GM23338 (cell line): ENCODE measurements at regions not wholly inside any gene's neighbourhood (a gene's known extent, or its start where the extent isn't known, plus 50 kb on each side); places are given as distances from the start of the nearest gene placed in this dataset.
"Not testable (repeated sequence)": the region's sequence is repeated elsewhere in the genome, so short reads cannot be mapped to it uniquely, and the experiment has no call there.

Source experiments
- ATAC-seq: fragments of 200-7000 bp; cut with Tn5 transposase; 3 replicates; pipeline ENCODE4 v1.9.1; 2020
- DNase-seq: peaks from one replicate; pipeline ENCODE4 v3.0.0-alpha.2; 2015; ENCODE audit warnings: low spot score
- H2AFZ ChIP-seq: fragments of 200-600 bp; sonication (generic); 2 replicates; pipeline ENCODE4 v1.8.0; 2016; ENCODE audit warnings: antibody characterized with exemption, mild to moderate bottlenecking, moderate library complexity
- H3F3A ChIP-seq: fragments of 200-600 bp; sonication (generic); replicated peaks from 2 replicates; pipeline ENCODE4 v1.8.0; 2017; ENCODE audit warnings: antibody characterized with exemption, mixed run types, low read depth
- H3K27ac ChIP-seq: fragments of 200-600 bp; sonication (generic); 2 replicates; pipeline ENCODE4 v1.6.1; 2016; ENCODE audit warnings: low read depth
- H3K27me3 ChIP-seq: fragments of 200-600 bp; sonication (generic); 2 replicates; pipeline ENCODE4 v1.8.0; 2016; ENCODE audit warnings: mild to moderate bottlenecking, mixed run types, moderate library complexity; ENCODE audit not compliant: insufficient read depth
- H3K36me3 ChIP-seq: fragments of 200-600 bp; sonication (generic); 2 replicates; pipeline ENCODE4 v1.8.0; 2016; ENCODE audit warnings: mild to moderate bottlenecking; ENCODE audit not compliant: insufficient read depth
- H3K4me1 ChIP-seq: fragments of 200-600 bp; sonication (generic); 2 replicates; pipeline ENCODE4 v1.8.0; 2016; ENCODE audit warnings: mild to moderate bottlenecking, moderate library complexity; ENCODE audit not compliant: insufficient read depth
- H3K4me2 ChIP-seq: fragments of 200-600 bp; sonication (generic); 2 replicates; pipeline ENCODE4 v1.7.1; 2017; ENCODE audit warnings: mixed run types
- H3K4me3 ChIP-seq: fragments of 200-600 bp; sonication (generic); 2 replicates; pipeline ENCODE4 v1.6.1; 2016; ENCODE audit warnings: mixed run types
- H3K79me2 ChIP-seq: fragments of 200-600 bp; sonication (generic); replicated peaks from 2 replicates; pipeline ENCODE4 v1.8.0; 2017; ENCODE audit warnings: mild to moderate bottlenecking; ENCODE audit not compliant: insufficient read depth
- H3K9me2 ChIP-seq: fragments of 200-600 bp; sonication (generic); 2 replicates; pipeline ENCODE4 v1.8.0; 2017; ENCODE audit not compliant: insufficient read depth
- H4K20me1 ChIP-seq: fragments of 200-600 bp; sonication (generic); replicated peaks from 2 replicates; pipeline ENCODE4 v1.8.0; 2017; ENCODE audit warnings: mild to moderate bottlenecking; ENCODE audit not compliant: insufficient read depth
- H3K27ac Mint-ChIP-seq: 2 replicates; pipeline ENCODE4 v1.8.0; 2020; ENCODE audit warnings: inconsistent platforms, mild to moderate bottlenecking, moderate library complexity, mixed read lengths
- H3K27me3 Mint-ChIP-seq: 3 replicates; pipeline ENCODE4 v1.8.0; 2022; ENCODE audit warnings: low read depth, mild to moderate bottlenecking, moderate library complexity, mixed read lengths, inconsistent platforms; ENCODE audit not compliant: insufficient read depth, poor library complexity
- H3K36me3 Mint-ChIP-seq: 3 replicates; pipeline ENCODE4 v1.8.0; 2021; ENCODE audit warnings: low read depth, mild to moderate bottlenecking, inconsistent platforms, moderate library complexity, mixed read lengths
- H3K4me1 Mint-ChIP-seq: 3 replicates; pipeline ENCODE4 v1.8.0; 2020; ENCODE audit warnings: mild to moderate bottlenecking, inconsistent platforms, mixed read lengths
- H3K4me3 Mint-ChIP-seq: 3 replicates; pipeline ENCODE4 v1.8.0; 2021; ENCODE audit warnings: moderate library complexity, mild to moderate bottlenecking, inconsistent platforms, mixed read lengths
- H3K9me3 Mint-ChIP-seq: 3 replicates; pipeline ENCODE4 v1.8.0; 2020; ENCODE audit warnings: moderate library complexity, mild to moderate bottlenecking, inconsistent platforms, mixed read lengths
- EZH2phosphoT487 ChIP-seq: fragments of 200-600 bp; sonication (generic); IDR thresholded peaks from one replicate; pipeline ENCODE4 v1.8.1; 2018; ENCODE audit warnings: antibody characterized with exemption; ENCODE audit not compliant: unreplicated experiment
- JUNB ChIP-seq: IDR thresholded peaks from one replicate; pipeline ENCODE4 v1.6.1; 2016; ENCODE audit warnings: antibody characterized with exemption; ENCODE audit not compliant: unreplicated experiment
- NANOG ChIP-seq: IDR thresholded peaks from 2 replicates; pipeline ENCODE4 v1.6.1; 2016; ENCODE audit warnings: antibody characterized with exemption, borderline replicate concordance
- REST ChIP-seq: IDR thresholded peaks from one replicate; pipeline ENCODE4 v1.6.1; 2018; ENCODE audit warnings: antibody characterized with exemption; ENCODE audit not compliant: unreplicated experiment
- STAT1 ChIP-seq: IDR thresholded peaks from one replicate; pipeline ENCODE4 v1.6.1; 2016; ENCODE audit warnings: antibody characterized with exemption; ENCODE audit not compliant: unreplicated experiment
- ZNF114 ChIP-seq: fragments of 250-450 bp; sonication (Bioruptor Pico); IDR thresholded peaks from 2 replicates; pipeline ENCODE4 v1.5.0; 2020; ENCODE audit warnings: mild to moderate bottlenecking, moderate library complexity
- TF ChIP-seq, protein P1 (sequence below): IDR thresholded peaks from 2 replicates; pipeline ENCODE4 v1.6.1; 2016; ENCODE audit warnings: antibody characterized with exemption
- TF ChIP-seq, protein P2 (sequence below), 2 experiments: fragments of 200-600 bp in 1 of 2; sonication (generic) in 1 of 2; conservative IDR thresholded peaks; 2 replicates each; pipeline versions ENCODE4 v1.5.1 to v1.6.1; 2016 to 2017; ENCODE audit warnings: antibody characterized with exemption in 2 of 2, low read depth in 2 of 2, mild to moderate bottlenecking in 2 of 2, moderate library complexity in 1 of 2

- TF ChIP-seq NANOG (no peak), EZH2phosphoT487 (no peak), STAT1 (no peak), REST (no peak)
- TF ChIP-seq, protein P1, sequence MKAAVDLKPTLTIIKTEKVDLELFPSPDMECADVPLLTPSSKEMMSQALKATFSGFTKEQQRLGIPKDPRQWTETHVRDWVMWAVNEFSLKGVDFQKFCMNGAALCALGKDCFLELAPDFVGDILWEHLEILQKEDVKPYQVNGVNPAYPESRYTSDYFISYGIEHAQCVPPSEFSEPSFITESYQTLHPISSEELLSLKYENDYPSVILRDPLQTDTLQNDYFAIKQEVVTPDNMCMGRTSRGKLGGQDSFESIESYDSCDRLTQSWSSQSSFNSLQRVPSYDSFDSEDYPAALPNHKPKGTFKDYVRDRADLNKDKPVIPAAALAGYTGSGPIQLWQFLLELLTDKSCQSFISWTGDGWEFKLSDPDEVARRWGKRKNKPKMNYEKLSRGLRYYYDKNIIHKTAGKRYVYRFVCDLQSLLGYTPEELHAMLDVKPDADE: no peak
Measured at GRCh38 chr18:1784113-1784512, 787.2 kb downstream of the METTL4 start (continued).

DNA sequence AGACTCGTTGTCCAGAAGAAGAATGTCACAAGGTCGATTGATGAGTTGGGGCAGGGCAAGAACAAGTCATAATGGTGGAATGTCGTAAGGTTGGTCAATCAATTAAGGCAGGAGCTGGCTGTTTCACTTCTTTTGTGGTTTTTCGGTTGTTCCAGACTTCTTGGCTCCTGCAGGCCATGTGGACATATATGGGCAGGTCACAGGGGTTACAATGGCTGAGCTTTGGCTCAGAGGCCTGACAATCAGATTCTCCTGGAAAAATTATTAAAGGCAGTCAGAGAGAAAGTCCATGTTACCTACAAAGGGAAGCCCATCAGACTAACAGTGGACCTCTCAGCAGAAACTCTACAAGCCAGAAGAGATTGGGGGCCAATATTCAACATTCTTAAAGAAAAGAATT is 785.3 kb downstream of the METTL4 start:
- H3K27ac Mint-ChIP-seq, H3K9me2 ChIP-seq, H3K4me2 ChIP-seq, H3K27me3 Mint-ChIP-seq, H3K4me1 ChIP-seq, H3K4me1 Mint-ChIP-seq, ATAC-seq, H3K79me2 ChIP-seq, H3K9me3 Mint-ChIP-seq, H3K4me3 ChIP-seq, H3F3A ChIP-seq, H3K4me3 Mint-ChIP-seq, H4K20me1 ChIP-seq, H3K36me3 Mint-ChIP-seq, H3K27ac ChIP-seq, DNase-seq, H2AFZ ChIP-seq, H3K36me3 ChIP-seq, H3K27me3 ChIP-seq: not testable (repeated sequence)

DNA sequence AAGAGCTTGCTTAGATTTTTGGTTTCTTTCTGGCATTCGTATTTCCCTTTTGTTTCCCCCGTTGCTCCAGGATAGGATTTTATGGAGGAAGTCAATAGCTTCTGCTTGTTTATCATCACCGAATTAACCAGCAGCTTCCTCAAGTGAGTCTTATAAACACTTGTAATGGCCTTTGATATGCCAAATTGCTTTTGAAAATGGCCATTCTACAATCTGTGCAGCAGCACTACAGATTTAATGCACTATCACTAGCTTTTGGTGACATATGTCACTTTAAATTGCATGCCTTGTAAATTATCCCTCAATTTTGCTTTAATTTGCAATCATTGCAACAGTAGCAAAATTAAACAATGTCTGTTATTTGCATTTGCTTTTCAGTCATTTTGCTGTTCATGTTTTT is 774.7 kb downstream of the METTL4 start:
- Histone ChIP-seq H3K4me3 (no peak overlapping the region), H4K20me1 (no peaks in the 10 kb centered on the region), H3K79me2 (no peaks in the 10 kb centered on the region), H3K4me1 (no peaks in the 10 kb centered on the region), H2AFZ (no peak overlapping the region), H3K36me3 (no peaks in the 10 kb centered on the region), H3K4me2 (no peak overlapping the region), H3F3A (no peaks in the 10 kb centered on the region), H3K27me3 (no peaks in the 10 kb centered on the region), H3K27ac (no peak overlapping the region), H3K9me2 (no peaks in the 10 kb centered on the region)
- no peaks in the 10 kb centered on the region for H3K27me3 Mint-ChIP-seq
- H3K36me3 Mint-ChIP-seq: no peaks in the 10 kb centered on the region
- no peak for DNase-seq
- H3K27ac Mint-ChIP-seq: no peak overlapping the region
- H3K4me3 Mint-ChIP-seq: no peak overlapping the region
- no peaks in the 10 kb centered on the region for H3K4me1 Mint-ChIP-seq
- ATAC-seq: no peak
- no peaks in the 10 kb centered on the region; the same call in 1 of the 3 replicates for H3K9me3 Mint-ChIP-seq
- TF ChIP-seq ZNF114 (no peak), JUNB (no peak), EZH2phosphoT487 (no peak)
- TF ChIP-seq, protein P2, sequence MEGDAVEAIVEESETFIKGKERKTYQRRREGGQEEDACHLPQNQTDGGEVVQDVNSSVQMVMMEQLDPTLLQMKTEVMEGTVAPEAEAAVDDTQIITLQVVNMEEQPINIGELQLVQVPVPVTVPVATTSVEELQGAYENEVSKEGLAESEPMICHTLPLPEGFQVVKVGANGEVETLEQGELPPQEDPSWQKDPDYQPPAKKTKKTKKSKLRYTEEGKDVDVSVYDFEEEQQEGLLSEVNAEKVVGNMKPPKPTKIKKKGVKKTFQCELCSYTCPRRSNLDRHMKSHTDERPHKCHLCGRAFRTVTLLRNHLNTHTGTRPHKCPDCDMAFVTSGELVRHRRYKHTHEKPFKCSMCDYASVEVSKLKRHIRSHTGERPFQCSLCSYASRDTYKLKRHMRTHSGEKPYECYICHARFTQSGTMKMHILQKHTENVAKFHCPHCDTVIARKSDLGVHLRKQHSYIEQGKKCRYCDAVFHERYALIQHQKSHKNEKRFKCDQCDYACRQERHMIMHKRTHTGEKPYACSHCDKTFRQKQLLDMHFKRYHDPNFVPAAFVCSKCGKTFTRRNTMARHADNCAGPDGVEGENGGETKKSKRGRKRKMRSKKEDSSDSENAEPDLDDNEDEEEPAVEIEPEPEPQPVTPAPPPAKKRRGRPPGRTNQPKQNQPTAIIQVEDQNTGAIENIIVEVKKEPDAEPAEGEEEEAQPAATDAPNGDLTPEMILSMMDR (conservative IDR thresholded peaks at IDR 0.05; ENCODE audit: low read depth in 2 of 2): no peak
